HG03066 (cell line): ENCODE measurements at regions not wholly inside any gene's neighbourhood (a gene's known extent, or its start where the extent isn't known, plus 50 kb on each side); places are given as distances from the start of the nearest gene placed in this dataset.
"Not testable (repeated sequence)": the region's sequence is repeated elsewhere in the genome, so short reads cannot be mapped to it uniquely, and the experiment has no call there.

Experiments
- ATAC-seq: cut with Tn5 transposase; IDR thresholded peaks from one replicate; pipeline ENCODE4 v1.9.1; 2021; ENCODE audit warnings: low read depth; ENCODE audit not compliant: unreplicated experiment

GRCh38 chr4:83213640-83214039, 71.0 kb downstream of the COQ2 start:
- no peak for ATAC-seq

- peak; percentile 87 for ATAC-seq
Observed at GRCh38 chr4:83212041-83212851, 72.4 kb downstream of the COQ2 start.

- ATAC-seq, result no peak
Observed at GRCh38 chr4:83209419-83209818, 75.2 kb downstream of the COQ2 start.

- ATAC-seq, result no peak
Observed at GRCh38 chr4:83208371-83209365, 75.9 kb downstream of the COQ2 start.

- no peak for ATAC-seq
Observed at GRCh38 chr4:83207497-83208101, 77.0 kb downstream of the COQ2 start.

- no peak for ATAC-seq
Observed at GRCh38 chr4:83205760-83206159, 78.8 kb downstream of the COQ2 start.

- ATAC-seq, result no peak
Observed at GRCh38 chr4:83204731-83205130, 79.9 kb downstream of the COQ2 start.

GRCh38 chr4:83201761-83202160, 82.8 kb downstream of the COQ2 start:
- ATAC-seq, result no peak

GRCh38 chr4:83197555-83198235, 83.2 kb upstream of the PLAC8 start:
- no peak for ATAC-seq

GRCh38 chr4:83196921-83197320, 82.4 kb upstream of the PLAC8 start:
- no peak for ATAC-seq

GRCh38 chr4:83195269-83195668, 80.7 kb upstream of the PLAC8 start:
- no peak for ATAC-seq

GRCh38 chr4:83194588-83194987, 80.1 kb upstream of the PLAC8 start:
- not testable (repeated sequence) for ATAC-seq

GRCh38 chr4:83192634-83193033, 78.1 kb upstream of the PLAC8 start:
- ATAC-seq, result no peak

- no peak for ATAC-seq
Observed at GRCh38 chr4:83191026-83191425, 76.5 kb upstream of the PLAC8 start.

- no peak for ATAC-seq
Observed at GRCh38 chr4:83189631-83190136, 75.2 kb upstream of the PLAC8 start.

GRCh38 chr4:83180431-83180968, 66.0 kb upstream of the PLAC8 start:
- ATAC-seq, result no peak

- ATAC-seq, result no peak
Observed at GRCh38 chr4:83179205-83179604, 64.7 kb upstream of the PLAC8 start.

GRCh38 chr4:83178029-83178428, 63.5 kb upstream of the PLAC8 start:
- ATAC-seq, result no peak

- ATAC-seq, result no peak
Observed at GRCh38 chr4:83177182-83177581, 62.7 kb upstream of the PLAC8 start.

GRCh38 chr4:83174844-83175414, 60.4 kb upstream of the PLAC8 start:
- peak; percentile 58 for ATAC-seq
